ENCODE measurements at regions not wholly inside any gene's neighbourhood (a gene's known extent, or its start where the extent isn't known, plus 50 kb on each side); places are given as distances from the start of the nearest gene placed in this dataset.

DNA sequence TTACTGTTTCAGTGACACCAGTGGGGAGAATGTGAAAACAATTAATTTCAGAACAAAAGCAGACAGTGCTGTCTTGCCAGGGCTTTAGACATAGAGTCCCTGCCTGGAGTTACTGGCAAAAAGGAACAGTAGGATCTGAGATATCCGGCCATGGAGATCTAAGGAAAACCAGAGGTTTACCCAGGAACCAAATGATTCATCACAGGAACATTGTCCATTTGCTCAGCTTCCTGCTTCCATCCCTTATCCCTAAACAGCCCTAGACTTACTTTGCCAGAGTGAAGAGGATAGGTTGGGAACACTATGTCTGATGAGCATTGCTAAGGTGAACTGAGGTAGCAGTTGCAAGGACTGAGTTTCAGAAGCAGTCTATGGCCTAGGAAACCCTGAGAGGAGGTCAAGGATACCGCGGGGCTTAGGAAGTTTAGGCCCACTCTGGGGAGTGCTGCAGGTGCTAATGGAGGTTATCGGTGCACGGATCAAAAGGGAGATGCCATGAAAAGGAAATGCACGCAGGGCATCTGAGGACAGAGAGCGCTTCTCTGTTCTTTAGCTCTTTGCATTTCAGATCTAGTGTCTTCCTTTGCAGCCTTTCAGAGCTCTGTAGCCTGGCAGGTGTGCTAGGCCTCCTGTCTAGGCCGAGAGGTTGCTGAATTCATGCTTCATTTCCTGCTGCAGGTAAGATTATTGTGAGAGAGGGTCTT lies 223.9 kb downstream of the CDCA7 start:
- FAIRE-seq = no peak
- no peak for DNase-seq (ENCODE audit: insufficient read length)
- TF ChIP-seq POLR2AphosphoS5 (IDR thresholded peaks at IDR 0.05; ENCODE audit: low read depth, low read length) (no peak), POLR2A (IDR thresholded peaks at IDR 0.05; ENCODE audit: low read depth, low read length) (no peak), TAF1 (IDR thresholded peaks at IDR 0.05; ENCODE audit: borderline replicate concordance, low read depth, low read length) (no peak)

DNA sequence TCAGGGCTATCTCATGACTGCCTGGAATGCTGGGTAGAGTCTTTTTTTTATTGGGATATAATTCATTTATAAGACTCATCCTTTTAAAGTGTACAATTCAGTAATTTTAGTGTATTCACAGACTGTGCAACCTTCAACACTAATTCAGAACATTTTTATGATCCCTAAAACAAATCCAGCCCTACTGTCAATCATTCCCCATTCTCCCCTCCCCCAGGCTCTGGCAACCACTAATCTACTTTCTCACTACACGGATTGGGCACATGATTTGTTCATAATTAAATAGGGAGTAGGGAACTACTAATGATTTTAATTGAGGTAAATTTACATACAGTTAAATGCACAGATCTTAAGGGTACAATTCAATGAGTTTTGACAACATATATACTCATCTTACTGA lies 225.7 kb downstream of the CDCA7 start:
- DNase-seq (ENCODE audit: insufficient read length) = no peak
- FAIRE-seq = no peak
- TF ChIP-seq POLR2AphosphoS5 (IDR thresholded peaks at IDR 0.05; ENCODE audit: low read depth, low read length) = no peak
- TF ChIP-seq POLR2A (IDR thresholded peaks at IDR 0.05; ENCODE audit: low read depth, low read length) = no peak
- TF ChIP-seq TAF1 (IDR thresholded peaks at IDR 0.05; ENCODE audit: borderline replicate concordance, low read depth, low read length) = no peak

DNA sequence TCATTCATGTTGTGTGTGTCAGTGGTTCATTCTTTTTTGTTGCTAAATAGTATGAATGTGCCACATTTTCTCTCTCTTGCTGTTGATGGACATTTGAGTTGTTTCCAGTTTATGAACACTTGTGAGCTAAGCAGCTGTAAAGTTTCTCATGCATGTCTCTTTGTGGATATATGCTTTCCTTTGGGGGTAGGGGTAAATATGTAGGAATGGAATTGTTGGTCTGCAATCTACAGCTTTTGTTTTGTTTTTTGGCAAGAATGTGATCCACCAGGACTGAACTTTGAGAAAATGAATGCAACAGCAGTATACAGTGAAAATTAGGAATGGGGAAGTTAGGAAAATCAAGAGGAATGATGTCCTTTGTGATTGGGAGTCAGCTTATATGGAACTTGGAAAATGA lies 226.3 kb downstream of the CDCA7 start:
- TF ChIP-seq TAF1 (IDR thresholded peaks at IDR 0.05; ENCODE audit: borderline replicate concordance, low read depth, low read length) (no peak), POLR2AphosphoS5 (IDR thresholded peaks at IDR 0.05; ENCODE audit: low read depth, low read length) (no peak), POLR2A (IDR thresholded peaks at IDR 0.05; ENCODE audit: low read depth, low read length) (no peak)
- no peak for FAIRE-seq
- no peak for DNase-seq (ENCODE audit: insufficient read length)

DNA sequence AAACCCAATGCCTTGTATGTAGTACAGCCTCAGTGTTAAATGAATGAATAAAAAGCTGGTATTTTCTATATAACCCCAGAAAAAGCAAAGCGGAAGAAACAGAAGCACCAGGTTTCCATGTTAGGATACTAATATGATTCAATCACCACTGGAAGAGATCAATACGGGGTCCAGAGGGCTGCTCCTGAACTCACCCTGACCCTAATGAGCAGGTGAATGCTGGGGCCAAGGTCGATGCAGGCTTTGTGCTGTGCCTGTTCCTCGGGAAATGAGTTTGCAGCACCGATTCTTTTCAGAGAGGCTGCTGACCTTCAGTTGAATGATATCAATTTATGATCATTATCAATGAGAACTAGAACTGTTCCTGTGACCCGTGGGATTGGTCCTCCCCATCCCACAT lies 228.5 kb downstream of the CDCA7 start:
- no peak for TF ChIP-seq POLR2A (IDR thresholded peaks at IDR 0.05; ENCODE audit: low read depth, low read length)
- no peak for TF ChIP-seq TAF1 (IDR thresholded peaks at IDR 0.05; ENCODE audit: borderline replicate concordance, low read depth, low read length)
- no peak for TF ChIP-seq POLR2AphosphoS5 (IDR thresholded peaks at IDR 0.05; ENCODE audit: low read depth, low read length)
- no peak for FAIRE-seq
- DNase-seq (ENCODE audit: insufficient read length) = no peak

DNA sequence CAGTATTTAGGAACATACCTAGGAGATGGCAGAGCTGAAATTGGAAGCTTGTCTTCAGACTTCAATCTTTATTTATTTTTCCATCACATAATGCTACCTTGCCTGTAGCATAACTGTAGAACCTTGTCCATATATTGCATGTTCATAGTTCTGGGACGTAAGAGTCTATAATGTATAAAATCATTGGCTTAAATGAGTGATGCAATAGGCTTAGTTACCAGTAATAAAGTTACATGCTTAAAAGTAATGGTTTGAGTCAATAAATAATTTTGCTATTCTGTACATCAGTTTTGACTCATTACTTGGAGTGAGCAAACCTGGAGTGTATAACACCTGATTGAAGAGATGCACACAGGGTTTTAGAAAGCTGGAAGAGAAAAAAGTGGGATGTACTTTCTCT lies 229.3 kb downstream of the CDCA7 start:
- DNase-seq (ENCODE audit: insufficient read length) (no peak), FAIRE-seq (no peak)
- TF ChIP-seq POLR2A (IDR thresholded peaks at IDR 0.05; ENCODE audit: low read depth, low read length) = no peak
- TF ChIP-seq TAF1 (IDR thresholded peaks at IDR 0.05; ENCODE audit: borderline replicate concordance, low read depth, low read length) = no peak
- TF ChIP-seq POLR2AphosphoS5 (IDR thresholded peaks at IDR 0.05; ENCODE audit: low read depth, low read length) = no peak

DNA sequence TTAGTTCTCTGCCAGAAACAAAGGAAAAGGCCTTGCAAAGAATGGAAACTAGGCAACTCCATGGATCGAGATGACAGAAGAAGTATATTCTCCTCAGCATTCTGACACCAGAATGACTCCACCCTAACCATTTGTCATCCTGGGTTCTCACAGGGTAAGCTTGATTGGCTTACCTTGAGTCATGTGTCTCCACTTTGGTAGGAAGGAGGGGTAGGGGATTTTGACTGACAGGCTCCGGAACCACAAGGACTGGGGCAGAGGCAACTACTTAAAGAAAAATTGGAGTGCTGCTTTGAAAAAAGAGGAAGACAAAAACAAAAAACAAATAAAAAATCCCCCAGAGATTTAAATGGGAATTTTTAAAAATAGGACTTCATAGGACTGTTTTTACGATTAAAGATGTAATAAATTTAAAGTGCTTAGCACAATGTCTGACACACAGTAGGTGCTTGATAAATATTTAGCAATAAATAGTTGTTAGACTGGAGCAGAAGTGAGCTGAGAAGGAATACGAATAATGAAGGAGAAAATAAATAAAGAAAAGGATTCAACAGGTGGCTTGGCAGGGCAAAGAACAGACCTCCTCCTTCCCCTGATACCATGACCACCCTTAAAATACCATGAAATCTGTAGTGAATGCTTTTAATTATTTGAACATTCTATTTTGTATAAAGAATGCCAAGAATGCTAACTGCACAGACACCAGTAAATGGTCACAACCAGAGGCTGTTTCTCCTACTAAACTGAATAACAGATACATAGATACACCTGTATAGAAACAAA lies 230.2 kb downstream of the CDCA7 start:
- DNase-seq (ENCODE audit: insufficient read length) (no peak), FAIRE-seq (no peak)
- TF ChIP-seq TAF1 (IDR thresholded peaks at IDR 0.05; ENCODE audit: borderline replicate concordance, low read depth, low read length) (no peak), POLR2A (IDR thresholded peaks at IDR 0.05; ENCODE audit: low read depth, low read length) (no peak), POLR2AphosphoS5 (IDR thresholded peaks at IDR 0.05; ENCODE audit: low read depth, low read length) (no peak)

DNA sequence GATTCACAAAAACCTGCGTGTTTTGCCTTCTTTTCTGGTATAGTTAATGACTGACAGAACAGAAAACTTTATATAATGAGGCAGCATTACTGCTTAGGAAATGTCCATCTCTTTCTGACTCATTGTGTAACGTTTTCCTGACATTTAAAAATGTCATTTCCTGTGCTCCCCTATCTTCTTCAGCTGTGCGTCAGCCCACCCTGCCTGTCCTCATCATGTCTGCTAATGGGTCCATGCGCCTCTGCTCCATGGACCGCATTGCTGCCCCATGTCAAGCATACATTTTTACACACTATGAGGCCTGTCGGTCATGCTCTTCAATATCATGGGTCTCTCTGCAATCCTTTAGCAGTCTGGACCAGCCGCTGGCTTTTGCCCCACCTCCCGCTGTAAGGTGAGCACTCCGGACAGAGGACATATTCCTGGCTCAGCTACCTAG lies 234.3 kb downstream of the CDCA7 start:
- no peak for FAIRE-seq
- no peak for TF ChIP-seq TAF1 (IDR thresholded peaks at IDR 0.05; ENCODE audit: borderline replicate concordance, low read depth, low read length)
- TF ChIP-seq POLR2A (IDR thresholded peaks at IDR 0.05; ENCODE audit: low read depth, low read length) = no peak
- TF ChIP-seq POLR2AphosphoS5 (IDR thresholded peaks at IDR 0.05; ENCODE audit: low read depth, low read length) = no peak
- DNase-seq (ENCODE audit: insufficient read length) = no peak

DNA sequence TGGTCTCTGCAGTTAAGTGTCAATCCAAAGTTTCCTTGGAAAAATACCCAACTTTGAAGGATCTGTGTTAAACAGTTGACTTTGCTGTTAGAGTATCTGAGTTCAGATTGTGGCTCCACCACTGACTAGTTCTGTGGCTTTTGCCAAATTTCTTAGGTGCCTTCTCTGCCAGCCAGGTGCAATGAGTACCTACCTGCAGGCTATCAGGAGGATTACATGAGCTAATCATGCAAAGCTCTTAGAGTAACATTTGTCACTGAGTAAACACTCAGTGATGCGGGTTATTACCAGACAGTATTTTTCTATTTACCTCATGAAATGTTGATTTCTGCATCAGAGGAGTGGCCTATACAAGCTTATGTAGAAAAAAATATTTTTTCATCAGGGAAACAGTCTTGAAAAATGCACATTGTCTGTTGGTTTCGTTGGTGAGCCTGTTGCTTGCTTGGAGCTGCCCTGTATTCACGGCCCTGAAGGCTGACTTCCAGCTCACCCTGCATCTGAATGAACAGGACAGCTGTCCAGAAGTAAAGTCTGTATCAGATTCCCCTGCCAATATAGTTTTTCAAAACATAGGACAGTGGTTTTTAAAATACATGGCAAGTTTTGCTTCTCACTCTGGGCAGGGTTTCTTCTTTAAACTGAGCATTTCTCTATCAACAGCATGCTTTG lies 235.1 kb downstream of the CDCA7 start:
- FAIRE-seq (no peak), DNase-seq (ENCODE audit: insufficient read length) (no peak)
- TF ChIP-seq POLR2AphosphoS5 (IDR thresholded peaks at IDR 0.05; ENCODE audit: low read depth, low read length) (no peak), POLR2A (IDR thresholded peaks at IDR 0.05; ENCODE audit: low read depth, low read length) (no peak), TAF1 (IDR thresholded peaks at IDR 0.05; ENCODE audit: borderline replicate concordance, low read depth, low read length) (no peak)

DNA sequence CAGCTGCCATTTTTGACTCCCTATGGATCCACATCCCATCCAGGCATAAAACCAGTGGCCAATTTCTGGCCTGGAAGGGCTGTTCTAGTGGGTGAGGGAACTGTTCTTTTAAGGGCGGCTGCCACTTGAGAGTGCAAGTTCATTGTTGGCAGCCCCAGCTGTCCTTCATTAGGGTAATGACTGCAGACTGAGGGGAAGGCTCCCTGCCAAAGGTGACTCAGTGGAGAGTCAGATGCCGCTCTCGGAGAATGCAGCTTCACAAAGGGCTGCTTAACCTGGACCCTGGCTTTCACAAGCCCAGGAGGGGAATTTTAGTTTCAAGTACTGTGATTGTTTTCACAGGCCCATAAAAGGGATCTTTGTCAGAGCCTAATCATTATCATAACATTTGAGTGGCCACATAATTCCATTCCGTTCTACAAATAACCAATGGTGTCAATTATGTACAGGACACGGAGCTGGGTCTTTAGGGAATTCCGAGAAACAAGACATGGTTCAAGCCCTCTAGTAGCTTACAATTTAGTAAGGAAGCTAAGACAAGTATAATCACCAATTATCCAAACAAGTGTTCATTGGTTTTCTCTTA lies 235.7 kb downstream of the CDCA7 start:
- no peak for FAIRE-seq
- TF ChIP-seq POLR2AphosphoS5 (IDR thresholded peaks at IDR 0.05; ENCODE audit: low read depth, low read length) (no peak), POLR2A (IDR thresholded peaks at IDR 0.05; ENCODE audit: low read depth, low read length) (no peak), TAF1 (IDR thresholded peaks at IDR 0.05; ENCODE audit: borderline replicate concordance, low read depth, low read length) (no peak)
- DNase-seq (ENCODE audit: insufficient read length) = no peak

DNA sequence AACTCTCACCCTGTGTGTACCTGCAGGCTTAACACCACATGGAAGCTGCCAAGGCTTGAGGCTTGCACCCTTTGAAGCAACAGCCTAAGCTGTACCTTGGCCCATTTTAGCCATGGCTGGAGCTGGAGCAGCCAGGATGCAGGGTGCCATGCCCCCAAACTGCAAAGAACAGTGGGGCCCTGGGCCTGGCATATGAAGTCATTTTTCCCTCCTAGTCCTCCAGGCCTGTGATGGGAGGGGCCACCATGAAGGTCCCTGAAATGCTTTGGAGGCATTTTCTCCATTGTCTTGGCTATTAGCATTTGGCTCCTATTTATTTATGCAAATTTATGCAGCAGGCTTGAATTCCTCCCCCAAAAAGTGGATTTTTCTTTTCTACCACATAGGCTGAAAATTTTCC lies 238.4 kb downstream of the CDCA7 start:
- TF ChIP-seq POLR2A (IDR thresholded peaks at IDR 0.05; ENCODE audit: low read depth, low read length) = no peak
- TF ChIP-seq POLR2AphosphoS5 (IDR thresholded peaks at IDR 0.05; ENCODE audit: low read depth, low read length) = no peak
- TF ChIP-seq TAF1 (IDR thresholded peaks at IDR 0.05; ENCODE audit: borderline replicate concordance, low read depth, low read length) = no peak
- FAIRE-seq = no peak
- DNase-seq (ENCODE audit: insufficient read length) = no peak

DNA sequence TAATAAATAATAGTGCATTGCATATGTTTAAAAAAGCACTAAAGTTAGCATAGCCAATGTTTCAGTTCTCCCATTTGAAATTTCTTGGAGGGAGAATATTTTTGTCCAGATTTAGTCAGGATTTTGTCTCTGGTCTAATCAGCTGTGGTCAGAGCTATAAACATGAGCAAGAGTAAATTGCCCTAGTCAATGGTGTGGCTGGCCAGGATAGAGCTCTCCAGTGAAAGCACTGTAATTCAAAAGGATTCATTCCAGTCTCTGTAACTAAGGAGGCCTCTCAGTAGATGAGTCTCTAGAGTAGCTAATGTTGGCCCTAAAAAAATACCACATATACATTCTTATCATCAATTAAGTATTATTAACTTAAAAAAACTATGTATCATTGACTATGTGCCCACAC lies 241.6 kb downstream of the CDCA7 start:
- TF ChIP-seq POLR2A (IDR thresholded peaks at IDR 0.05; ENCODE audit: low read depth, low read length) = no peak
- no peak for TF ChIP-seq TAF1 (IDR thresholded peaks at IDR 0.05; ENCODE audit: borderline replicate concordance, low read depth, low read length)
- no peak for TF ChIP-seq POLR2AphosphoS5 (IDR thresholded peaks at IDR 0.05; ENCODE audit: low read depth, low read length)
- FAIRE-seq = no peak
- DNase-seq (ENCODE audit: insufficient read length) = no peak

All from GM12892 (cell line).